Endodermal cell (in vitro differentiated cells): ENCODE measurements at regions not wholly inside any gene's neighbourhood (a gene's known extent, or its start where the extent isn't known, plus 50 kb on each side); places are given as distances from the start of the nearest gene placed in this dataset.

ENCODE experiments used
- DNase-seq: peaks from one replicate; pipeline ENCODE4 v3.0.0-alpha.2; 2017
- H3K27ac ChIP-seq: 2 replicates; pipeline ENCODE4 v1.5.1; 2013; ENCODE audit warnings: mild to moderate bottlenecking, low read depth, low read length, moderate library complexity
- H3K27me3 ChIP-seq: 2 replicates; pipeline ENCODE4 v1.6.1; 2013; ENCODE audit warnings: mild to moderate bottlenecking, low read length, moderate library complexity; ENCODE audit not compliant: insufficient read depth, control insufficient read depth, poor library complexity, severe bottlenecking
- H3K36me3 ChIP-seq: 2 replicates; pipeline ENCODE4 v1.7.0; 2013; ENCODE audit warnings: mild to moderate bottlenecking, low read length, moderate library complexity; ENCODE audit not compliant: control insufficient read depth, insufficient read depth
- H3K4me1 ChIP-seq: one replicate; pipeline ENCODE4 v1.7.0; 2013; ENCODE audit warnings: low read length; ENCODE audit not compliant: control insufficient read depth, insufficient read depth
- H3K4me3 ChIP-seq: 2 replicates; pipeline ENCODE4 v1.5.1; 2013; ENCODE audit warnings: mild to moderate bottlenecking, low read length, moderate library complexity
- H3K9ac ChIP-seq: 2 replicates; pipeline ENCODE4 v1.6.1; 2013; ENCODE audit warnings: mild to moderate bottlenecking, low read length, moderate library complexity; ENCODE audit not compliant: poor library complexity, severe bottlenecking; ENCODE audit errors: extremely low read depth
- H3K9me3 ChIP-seq: 2 replicates; pipeline ENCODE4 v1.6.1; 2013; ENCODE audit warnings: mild to moderate bottlenecking, low read length, moderate library complexity; ENCODE audit not compliant: control insufficient read depth
- H3K27ac Mint-ChIP-seq: 2 replicates; pipeline ENCODE4 v1.8.0; 2020; ENCODE audit warnings: mixed read lengths
- H3K27me3 Mint-ChIP-seq: 2 replicates; pipeline ENCODE4 v1.8.0; 2021; ENCODE audit warnings: mild to moderate bottlenecking, mixed read lengths; ENCODE audit not compliant: insufficient read depth
- H3K36me3 Mint-ChIP-seq: 2 replicates; pipeline ENCODE4 v1.8.0; 2020; ENCODE audit warnings: low read depth, mixed read lengths
- H3K4me1 Mint-ChIP-seq: 2 replicates; pipeline ENCODE4 v1.8.0; 2020; ENCODE audit warnings: mixed read lengths
- H3K4me3 Mint-ChIP-seq: 2 replicates; pipeline ENCODE4 v1.8.0; 2020; ENCODE audit warnings: mild to moderate bottlenecking, moderate library complexity, mixed read lengths
- H3K9me3 Mint-ChIP-seq: 2 replicates; pipeline ENCODE4 v1.8.0; 2020; ENCODE audit warnings: mild to moderate bottlenecking, mixed read lengths
- whole genome bisulfite sequencing, 2 experiments: methylation state at CpG; one replicate each; pipeline versions ENCODE4 v1.1.5 to v1.1.7; 2013; ENCODE audit warnings: missing lambda C conversion rate in 2 of 2, mixed read lengths in 1 of 2; ENCODE audit not compliant: insufficient coverage in 1 of 2, insufficient read length in 1 of 2; 5-methylcytosine and 5-hydroxymethylcytosine counted together
- TF ChIP-seq, protein P1 (sequence below): fragments of 200-600 bp; sonication (generic); conservative IDR thresholded peaks from 2 replicates; pipeline ENCODE4 v1.5.0; 2021; ENCODE audit warnings: antibody characterized with exemption, mild to moderate bottlenecking

DNA sequence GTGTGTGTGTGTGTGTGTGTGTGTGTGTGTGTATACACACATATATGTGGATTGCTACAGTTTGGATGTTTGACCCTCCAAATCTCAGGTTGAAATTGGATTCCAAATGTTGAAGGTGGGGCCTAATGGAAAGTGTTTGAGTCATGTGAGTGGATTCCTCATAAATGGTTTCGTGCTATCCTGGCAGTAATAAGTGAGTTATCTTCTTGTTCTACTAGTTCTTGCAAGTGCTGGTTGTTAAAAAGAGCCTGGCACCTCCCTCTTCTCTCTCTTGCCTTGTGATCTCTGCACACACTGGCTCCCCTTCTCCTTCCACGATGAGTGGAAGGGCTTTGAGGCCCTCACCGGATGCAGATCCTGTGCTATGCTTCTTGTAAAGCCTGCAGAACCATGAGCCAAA, 344.1 kb downstream of the SH2D1A start:
- Histone ChIP-seq H3K9ac (no peak overlapping the region), H3K4me3 (no peak overlapping the region), H3K27me3 (no peaks in the 10 kb centered on the region), H3K4me1 (no peaks in the 10 kb centered on the region), H3K36me3 (no peaks in the 10 kb centered on the region), H3K9me3 (no peaks in the 10 kb centered on the region), H3K27ac (no peak overlapping the region)
- Mint-ChIP-seq H3K4me3 (no peak overlapping the region), H3K27ac (no peak overlapping the region), H3K4me1 (no peaks in the 10 kb centered on the region), H3K27me3 (no peaks in the 10 kb centered on the region), H3K36me3 (no peaks in the 10 kb centered on the region), H3K9me3 (peaks cover 7% of the 10 kb centered on the region)
- DNase-seq = no peak
- 89% methylated on average over 3 of the region's 3 CpGs; no CpG with 5 or more reads in 1 of the 2 experiments for WGBS, 2 experiments
- TF ChIP-seq, protein P1, sequence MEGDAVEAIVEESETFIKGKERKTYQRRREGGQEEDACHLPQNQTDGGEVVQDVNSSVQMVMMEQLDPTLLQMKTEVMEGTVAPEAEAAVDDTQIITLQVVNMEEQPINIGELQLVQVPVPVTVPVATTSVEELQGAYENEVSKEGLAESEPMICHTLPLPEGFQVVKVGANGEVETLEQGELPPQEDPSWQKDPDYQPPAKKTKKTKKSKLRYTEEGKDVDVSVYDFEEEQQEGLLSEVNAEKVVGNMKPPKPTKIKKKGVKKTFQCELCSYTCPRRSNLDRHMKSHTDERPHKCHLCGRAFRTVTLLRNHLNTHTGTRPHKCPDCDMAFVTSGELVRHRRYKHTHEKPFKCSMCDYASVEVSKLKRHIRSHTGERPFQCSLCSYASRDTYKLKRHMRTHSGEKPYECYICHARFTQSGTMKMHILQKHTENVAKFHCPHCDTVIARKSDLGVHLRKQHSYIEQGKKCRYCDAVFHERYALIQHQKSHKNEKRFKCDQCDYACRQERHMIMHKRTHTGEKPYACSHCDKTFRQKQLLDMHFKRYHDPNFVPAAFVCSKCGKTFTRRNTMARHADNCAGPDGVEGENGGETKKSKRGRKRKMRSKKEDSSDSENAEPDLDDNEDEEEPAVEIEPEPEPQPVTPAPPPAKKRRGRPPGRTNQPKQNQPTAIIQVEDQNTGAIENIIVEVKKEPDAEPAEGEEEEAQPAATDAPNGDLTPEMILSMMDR = no peak

DNA sequence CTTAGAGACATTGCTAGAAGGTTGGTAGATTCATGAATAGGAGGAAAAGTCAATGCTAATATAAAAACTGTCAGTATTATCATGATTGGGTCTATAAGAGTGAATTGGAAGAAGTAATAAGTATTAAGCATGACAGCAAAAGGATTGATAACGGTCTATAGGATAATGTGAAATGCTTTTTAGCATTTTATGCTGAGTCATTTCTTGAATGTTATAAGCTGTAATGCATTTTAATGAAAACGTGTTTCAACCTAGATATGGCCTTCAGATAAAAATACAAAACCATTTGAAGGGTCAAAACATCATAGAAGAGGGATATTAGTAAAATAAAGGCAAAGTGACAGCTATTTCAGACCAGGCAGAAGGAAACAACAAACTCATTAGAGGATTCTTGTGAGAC, 353.5 kb downstream of the SH2D1A start:
- no peaks in the 10 kb centered on the region for H3K27me3 Mint-ChIP-seq
- H3K36me3 ChIP-seq = no peaks in the 10 kb centered on the region
- no peak for DNase-seq
- no peak overlapping the region for H3K4me3 Mint-ChIP-seq
- H3K27ac ChIP-seq = no peak overlapping the region
- H3K4me1 Mint-ChIP-seq = peaks cover 2% of the 10 kb centered on the region
- TF ChIP-seq, protein P1 = no peak
- no peak overlapping the region for H3K27ac Mint-ChIP-seq
- no peak overlapping the region for H3K4me3 ChIP-seq
- H3K9ac ChIP-seq = no peak overlapping the region
- H3K36me3 Mint-ChIP-seq = no peaks in the 10 kb centered on the region
- no peaks in the 10 kb centered on the region for H3K9me3 ChIP-seq
- no peaks in the 10 kb centered on the region for H3K9me3 Mint-ChIP-seq
- no peaks in the 10 kb centered on the region for H3K27me3 ChIP-seq
- no peaks in the 10 kb centered on the region for H3K4me1 ChIP-seq
- 89 to 100% methylated on average over 1 of the region's 2 CpGs for WGBS, 2 experiments

DNA sequence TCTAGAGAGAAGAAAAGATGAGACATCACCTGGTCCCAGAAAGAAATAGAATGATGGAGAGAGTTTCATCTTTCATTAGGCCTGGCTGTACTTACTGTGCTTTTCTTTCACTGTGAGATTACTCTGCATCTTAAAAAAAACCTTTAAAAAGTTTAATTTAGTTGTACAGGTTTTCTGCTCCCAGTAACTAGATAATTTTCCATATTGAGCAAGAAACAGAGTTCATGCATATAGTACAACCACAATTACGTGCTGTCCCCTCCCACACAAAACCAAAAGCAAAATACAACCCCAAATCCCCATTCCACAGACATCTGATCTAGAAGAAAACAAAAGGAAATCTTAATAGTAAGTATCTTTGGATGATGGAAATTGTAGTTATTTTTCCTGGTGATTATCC, 371.2 kb downstream of the SH2D1A start:
- DNase-seq = no peak
- TF ChIP-seq, protein P1 = no peak
- H3K27ac ChIP-seq = no peak overlapping the region
- 100% methylated on average over 1 of the region's 1 CpG; no CpG with 5 or more reads in 1 of the 2 experiments for WGBS, 2 experiments
- H3K4me1 ChIP-seq = no peaks in the 10 kb centered on the region
- H3K4me3 ChIP-seq = no peak overlapping the region
- H3K27ac Mint-ChIP-seq = no peak overlapping the region
- H3K36me3 Mint-ChIP-seq = no peaks in the 10 kb centered on the region
- H3K9me3 ChIP-seq = no peaks in the 10 kb centered on the region
- no peak overlapping the region for H3K4me3 Mint-ChIP-seq
- no peaks in the 10 kb centered on the region for H3K36me3 ChIP-seq
- H3K4me1 Mint-ChIP-seq = peaks cover 25% of the 10 kb centered on the region
- H3K27me3 ChIP-seq = no peaks in the 10 kb centered on the region
- no peak overlapping the region for H3K9ac ChIP-seq
- no peaks in the 10 kb centered on the region for H3K9me3 Mint-ChIP-seq
- H3K27me3 Mint-ChIP-seq = peaks cover 19% of the 10 kb centered on the region
